Endothelial cell of umbilical vein (primary cell): ENCODE measurements at regions not wholly inside any gene's neighbourhood (a gene's known extent, or its start where the extent isn't known, plus 50 kb on each side); places are given as distances from the start of the nearest gene placed in this dataset.

Experiments
- BruUV-seq: library from RNA; stranded (reverse); fragments of 400-500 nt; replicated peaks from 2 replicates; lab custom pipeline; 2021; lab: Mats Ljungman, UMichigan
- CTCF ChIA-PET: fragments of 300-600, 350-600 bp; sonication (Branson Sonifier 250); formaldehyde crosslinking; loops from one replicate; lab custom pipeline; 2021; ENCODE audit warnings: antibody characterized with exemption, inconsistent platforms; lab: Charles Lee
- POLR2A ChIA-PET: fragments of 300-600, 350-600 bp; sonication (Branson Sonifier 250); formaldehyde crosslinking; loops from one replicate; lab custom pipeline; 2021; ENCODE audit warnings: antibody characterized with exemption, inconsistent platforms; lab: Charles Lee
- DNase-seq: peaks from one replicate; pipeline ENCODE4 v3.0.0-alpha.2; 2011; ENCODE audit warnings: low read depth, low spot score
- FAIRE-seq: peaks from 2 replicates; lab custom pipeline; 2011; peaks lifted over from hg19 to GRCh38; lab: Jason Lieb, UNC
- H2AFZ ChIP-seq: 2 replicates; pipeline ENCODE4 v1.6.0; 2012; ENCODE audit warnings: low read depth, low read length, control low read depth, inconsistent platforms
- H3K27ac ChIP-seq: 2 replicates; pipeline ENCODE4 v1.5.1; 2011; ENCODE audit warnings: low read depth, mild to moderate bottlenecking, control low read depth, low read length, moderate library complexity; ENCODE audit not compliant: insufficient read depth
- H3K27me3 ChIP-seq, 2 experiments: 2 replicates each; pipeline versions ENCODE4 v1.6.0 to v1.6.1; 2011; ENCODE audit warnings: low read length in 2 of 2, mixed read lengths in 1 of 2; ENCODE audit not compliant: control insufficient read depth in 2 of 2, insufficient read depth in 2 of 2
- H3K36me3 ChIP-seq, 2 experiments: 2 replicates in 1 of 2; 3 replicates in 1 of 2; pipeline ENCODE4 v1.5.1; 2011; ENCODE audit warnings: low read length in 2 of 2, mild to moderate bottlenecking in 1 of 2, moderate library complexity in 1 of 2; ENCODE audit not compliant: control insufficient read depth in 2 of 2, insufficient read depth in 2 of 2; ENCODE audit errors: extremely low read depth in 1 of 2
- H3K4me1 ChIP-seq: 3 replicates; pipeline ENCODE4 v1.5.1; 2011; ENCODE audit warnings: mild to moderate bottlenecking, low read length; ENCODE audit not compliant: control insufficient read depth, insufficient read depth; ENCODE audit errors: extremely low read depth
- H3K4me2 ChIP-seq: 2 replicates; pipeline ENCODE4 v1.6.1; 2011; ENCODE audit warnings: low read length, control low read depth, mixed read lengths; ENCODE audit not compliant: insufficient read depth
- H3K4me3 ChIP-seq, 3 experiments: fragments of 200-600 bp in 1 of 3; sonication (generic), shearing (Covaris generic) in 1 of 3; replicated peaks in 1 of 3; 2 replicates each; pipeline ENCODE4 v1.5.1; 2011 to 2016; ENCODE audit warnings: control low read depth in 3 of 3, low read length in 3 of 3, mild to moderate bottlenecking in 2 of 3, inconsistent platforms in 1 of 3, low read depth in 1 of 3, moderate library complexity in 1 of 3; ENCODE audit not compliant: insufficient read depth in 1 of 3
- H3K79me2 ChIP-seq: 2 replicates; pipeline ENCODE4 v1.6.0; 2012; ENCODE audit warnings: low read length, inconsistent platforms; ENCODE audit not compliant: control insufficient read depth, insufficient read depth
- H3K9ac ChIP-seq: replicated peaks from 2 replicates; pipeline ENCODE3; 2011; ENCODE audit warnings: low read length, control low read depth; ENCODE audit not compliant: insufficient read depth; ENCODE audit errors: extremely low read depth
- H3K9me1 ChIP-seq: replicated peaks from 3 replicates; pipeline ENCODE4 v1.6.0; 2011; ENCODE audit warnings: mild to moderate bottlenecking, low read length; ENCODE audit not compliant: control insufficient read depth, insufficient read depth; ENCODE audit errors: extremely low read depth
- H3K9me3 ChIP-seq: replicated peaks from 2 replicates; pipeline ENCODE4 v1.5.1; 2012; ENCODE audit warnings: low read length, inconsistent platforms; ENCODE audit not compliant: control insufficient read depth, insufficient read depth
- H4K20me1 ChIP-seq: replicated peaks from 2 replicates; pipeline ENCODE3; 2011; ENCODE audit warnings: mild to moderate bottlenecking, low read length; ENCODE audit not compliant: control insufficient read depth, insufficient read depth; ENCODE audit errors: extremely low read depth
- FOS ChIP-seq: IDR thresholded peaks from 2 replicates; pipeline ENCODE4 v1.6.1; 2011; ENCODE audit warnings: mild to moderate bottlenecking, low read length, moderate library complexity, borderline replicate concordance; ENCODE audit not compliant: insufficient read depth
- GATA2 ChIP-seq: IDR thresholded peaks from 2 replicates; pipeline ENCODE4 v1.7.0; 2011; ENCODE audit warnings: low read depth, mild to moderate bottlenecking, moderate library complexity, mixed read lengths, low read length; ENCODE audit not compliant: insufficient read length, insufficient read depth
- JUN ChIP-seq: IDR thresholded peaks from 2 replicates; pipeline ENCODE4 v1.6.1; 2011; ENCODE audit warnings: borderline replicate concordance, low read depth; ENCODE audit not compliant: insufficient read length, insufficient read depth
- MYC ChIP-seq: IDR thresholded peaks from one replicate; pipeline ENCODE4 v1.6.1; 2011; ENCODE audit warnings: mild to moderate bottlenecking, low read depth, low read length
- POLR2A ChIP-seq: IDR thresholded peaks from 2 replicates; pipeline ENCODE4 v1.6.1; 2012; ENCODE audit warnings: low read depth, mild to moderate bottlenecking, control low read depth, low read length
- POLR2AphosphoS5 ChIP-seq: IDR thresholded peaks from 2 replicates; pipeline ENCODE4 v1.6.1; 2012; ENCODE audit warnings: low read depth, mild to moderate bottlenecking, control low read depth, low read length, moderate library complexity; ENCODE audit not compliant: insufficient read depth
- dilution Hi-C: fragments of 300-500 bp; cut with MboI; formaldehyde crosslinking; loops from one replicate; pipeline ENCODE4 v1.15.0; 2019; ENCODE audit warnings: low sequenced_read_pairs; ENCODE audit not compliant: extremely low pct_ligation_motif_present
- intact Hi-C: fragments of 100-400 bp; cut with micrococcal nuclease; formaldehyde crosslinking; loops from one replicate; pipeline ENCODE4 v1.10.0; 2022
- TF ChIP-seq, protein P1 (sequence below): IDR thresholded peaks from 2 replicates; pipeline ENCODE4 v1.6.1; 2011; ENCODE audit not compliant: insufficient read depth, insufficient read length
- TF ChIP-seq, protein P2 (sequence below), 2 donors: IDR thresholded peaks; 1 replicate in 1 of 2; 2 replicates in 1 of 2; pipeline ENCODE4 v1.5.1; 2011; ENCODE audit warnings: low read length in 2 of 2, mild to moderate bottlenecking in 2 of 2, moderate library complexity in 2 of 2, control low read depth in 1 of 2, inconsistent platforms in 1 of 2, low read depth in 1 of 2; ENCODE audit not compliant: insufficient read depth in 1 of 2; ENCODE audit errors: extremely low read depth in 1 of 2

DNA sequence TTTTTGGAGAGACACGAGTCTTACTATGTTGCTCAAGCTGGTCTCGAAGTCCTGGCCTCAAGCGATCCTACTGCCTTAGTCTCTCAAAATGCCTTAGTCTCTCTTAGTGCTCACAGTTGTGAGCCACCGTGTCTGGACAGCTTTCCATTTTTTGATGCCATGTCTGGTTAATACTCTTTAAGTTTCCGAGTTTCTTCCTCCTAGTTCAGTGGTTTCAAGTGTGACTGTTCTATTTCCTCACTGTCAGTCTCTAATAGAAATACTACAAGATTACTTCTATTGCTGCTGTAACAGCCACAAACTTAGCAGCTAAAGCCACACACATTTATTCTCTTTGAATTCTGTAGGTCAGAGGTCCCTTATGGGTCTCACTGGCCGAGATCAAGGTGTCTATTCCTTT, 125.1 kb upstream of the MGAT5 start:
- Histone ChIP-seq H3K36me3 (no peaks in the 10 kb centered on the region), H2AFZ (no peak overlapping the region), H3K9ac (no peak overlapping the region), H3K4me1 (peaks cover 6% of the 10 kb centered on the region), H3K27ac (no peak overlapping the region), H3K79me2 (peaks cover 58% of the 10 kb centered on the region), H3K4me2 (no peak overlapping the region), H3K9me1 (peaks cover 6% of the 10 kb centered on the region), H3K4me3 (no peak overlapping the region), H3K9me3 (no peaks in the 10 kb centered on the region), H4K20me1 (peaks cover 5% of the 10 kb centered on the region), H3K27me3 (no peaks in the 10 kb centered on the region)
- dilution Hi-C loops (no loop called here), intact Hi-C loops (loop anchor here (1.0 kb wide), 1 partner anchor 9 kb away; no protein-coding TSS in a partner anchor)
- ChIA-PET CTCF (interaction anchor here (0.9 to 1.6 kb wide), 3 partner anchors 9 to 78 kb away, joined by 4 to 5 read pairs (median 4); no protein-coding TSS in a partner anchor), POLR2A (interaction anchor here (0.6 to 1.3 kb wide), 2 partner anchors 8 to 9 kb away, joined by 4 to 5 read pairs; no protein-coding TSS in a partner anchor)
- no TSS peak for BruUV-seq
- TF ChIP-seq, protein P1, sequence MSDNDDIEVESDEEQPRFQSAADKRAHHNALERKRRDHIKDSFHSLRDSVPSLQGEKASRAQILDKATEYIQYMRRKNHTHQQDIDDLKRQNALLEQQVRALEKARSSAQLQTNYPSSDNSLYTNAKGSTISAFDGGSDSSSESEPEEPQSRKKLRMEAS, result no peak
- TF ChIP-seq JUN, result no peak
- no peak for TF ChIP-seq MYC
- TF ChIP-seq POLR2AphosphoS5, result no peak
- TF ChIP-seq, protein P2, sequence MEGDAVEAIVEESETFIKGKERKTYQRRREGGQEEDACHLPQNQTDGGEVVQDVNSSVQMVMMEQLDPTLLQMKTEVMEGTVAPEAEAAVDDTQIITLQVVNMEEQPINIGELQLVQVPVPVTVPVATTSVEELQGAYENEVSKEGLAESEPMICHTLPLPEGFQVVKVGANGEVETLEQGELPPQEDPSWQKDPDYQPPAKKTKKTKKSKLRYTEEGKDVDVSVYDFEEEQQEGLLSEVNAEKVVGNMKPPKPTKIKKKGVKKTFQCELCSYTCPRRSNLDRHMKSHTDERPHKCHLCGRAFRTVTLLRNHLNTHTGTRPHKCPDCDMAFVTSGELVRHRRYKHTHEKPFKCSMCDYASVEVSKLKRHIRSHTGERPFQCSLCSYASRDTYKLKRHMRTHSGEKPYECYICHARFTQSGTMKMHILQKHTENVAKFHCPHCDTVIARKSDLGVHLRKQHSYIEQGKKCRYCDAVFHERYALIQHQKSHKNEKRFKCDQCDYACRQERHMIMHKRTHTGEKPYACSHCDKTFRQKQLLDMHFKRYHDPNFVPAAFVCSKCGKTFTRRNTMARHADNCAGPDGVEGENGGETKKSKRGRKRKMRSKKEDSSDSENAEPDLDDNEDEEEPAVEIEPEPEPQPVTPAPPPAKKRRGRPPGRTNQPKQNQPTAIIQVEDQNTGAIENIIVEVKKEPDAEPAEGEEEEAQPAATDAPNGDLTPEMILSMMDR (IDR thresholded peaks at IDR 0.05; ENCODE audit: extremely low read depth in 1 of 2, insufficient read depth in 1 of 2, low read depth in 1 of 2, low read length in 2 of 2), result no peak
- TF ChIP-seq FOS, result no peak
- TF ChIP-seq GATA2, result no peak
- no peak for TF ChIP-seq POLR2A
- FAIRE-seq (no peak), DNase-seq (no peak)
